A673 (cell line): ENCODE measurements at regions not wholly inside any gene's neighbourhood (a gene's known extent, or its start where the extent isn't known, plus 50 kb on each side); places are given as distances from the start of the nearest gene placed in this dataset.

Experiments used
- BruUV-seq: library from RNA; stranded (reverse); fragments of 400-500 nt; replicated peaks from 2 replicates; lab custom pipeline; 2021; lab: Mats Ljungman, UMichigan
- CTCF ChIA-PET: fragments of 300-600 bp; sonication (Branson Sonifier 250); formaldehyde crosslinking; loops from one replicate; lab custom pipeline; 2022; ENCODE audit warnings: antibody characterized with exemption; lab: Charles Lee
- POLR2A ChIA-PET: fragments of 300-600 bp; sonication (Branson Sonifier 250); formaldehyde crosslinking; loops from one replicate; lab custom pipeline; 2022; ENCODE audit warnings: antibody characterized with exemption; ENCODE audit not compliant: low non-redundant PET; lab: Charles Lee
- DNase-seq: peaks from one replicate; pipeline ENCODE4 v3.0.0-alpha.2; 2015; ENCODE audit warnings: low spot score
- H3K27ac ChIP-seq: fragments of 200-600 bp; sonication (generic); 2 replicates; pipeline ENCODE4 v1.5.1; 2016; ENCODE audit warnings: mixed run types, low read depth, mild to moderate bottlenecking, mixed read lengths, antibody characterized with exemption, low read length; ENCODE audit not compliant: poor library complexity, severe bottlenecking
- H3K27me3 ChIP-seq: fragments of 200-600 bp; sonication (generic); replicated peaks from 2 replicates; pipeline ENCODE4 v1.6.1; 2017; ENCODE audit warnings: mixed run types, low read depth, mild to moderate bottlenecking, mixed read lengths, antibody characterized with exemption, low read length; ENCODE audit not compliant: insufficient read depth, poor library complexity
- H3K36me3 ChIP-seq: fragments of 200-600 bp; sonication (generic); 2 replicates; pipeline ENCODE4 v1.6.1; 2016; ENCODE audit warnings: mixed run types, mild to moderate bottlenecking, mixed read lengths, antibody characterized with exemption, low read length; ENCODE audit not compliant: insufficient read depth, poor library complexity, severe bottlenecking
- H3K4me1 ChIP-seq: fragments of 200-600 bp; sonication (generic); 2 replicates; pipeline ENCODE4 v1.6.1; 2017; ENCODE audit warnings: mixed run types, mild to moderate bottlenecking, mixed read lengths, antibody characterized with exemption, low read length; ENCODE audit not compliant: insufficient read depth, poor library complexity, severe bottlenecking
- H3K4me3 ChIP-seq: fragments of 200-600 bp; sonication (generic); 2 replicates; pipeline ENCODE4 v1.5.1; 2016; ENCODE audit warnings: low read depth, mixed run types, mild to moderate bottlenecking, mixed read lengths, low read length; ENCODE audit not compliant: poor library complexity, severe bottlenecking
- H3K9me3 ChIP-seq: fragments of 200-600 bp; sonication (generic); 2 replicates; pipeline ENCODE4 v1.6.1; 2016; ENCODE audit warnings: mixed run types, low read depth, mild to moderate bottlenecking, mixed read lengths, antibody characterized with exemption, low read length; ENCODE audit not compliant: poor library complexity, severe bottlenecking
- CTCF ChIP-seq: fragments of 300-800, 200-600 bp; sonication (generic); conservative IDR thresholded peaks from 2 replicates; pipeline ENCODE4 v1.5.1; 2017; ENCODE audit warnings: low read depth, mild to moderate bottlenecking, antibody characterized with exemption, low read length, moderate library complexity, mixed read lengths
- EZH2 ChIP-seq: fragments of 200-600 bp; sonication (generic); IDR thresholded peaks from 2 replicates; pipeline ENCODE4 v1.6.1; 2017; ENCODE audit warnings: borderline replicate concordance, low read depth, mild to moderate bottlenecking, mixed read lengths, antibody characterized with exemption, low read length; ENCODE audit not compliant: poor library complexity, severe bottlenecking
- intact Hi-C: fragments of 100-400 bp; cut with micrococcal nuclease; formaldehyde crosslinking; loops from one replicate; pipeline ENCODE4 v1.10.0; 2022; ENCODE audit not compliant: unreplicated experiment

GRCh38 chr2:38473333-38474005, 96.4 kb upstream of the ATL2 start:
- intact Hi-C loops, result no loop called here
- TF ChIP-seq EZH2, result no peak
- TF ChIP-seq CTCF, result no peak
- H3K4me1 ChIP-seq, result peaks cover 12% of the 10 kb centered on the region
- H3K27ac ChIP-seq, result no peak overlapping the region
- ChIA-PET CTCF (no interaction called here), POLR2A (no interaction called here)
- H3K36me3 ChIP-seq, result no peaks in the 10 kb centered on the region
- DNase-seq, result peak; percentile 61
- H3K27me3 ChIP-seq, result no peaks in the 10 kb centered on the region
- H3K9me3 ChIP-seq, result no peaks in the 10 kb centered on the region
- BruUV-seq, result no TSS peak
- H3K4me3 ChIP-seq, result no peak overlapping the region

- H3K27ac ChIP-seq, result no peak overlapping the region
- POLR2A ChIA-PET, result no interaction called here
- no peaks in the 10 kb centered on the region for H3K36me3 ChIP-seq
- no peak overlapping the region for H3K4me3 ChIP-seq
- CTCF ChIA-PET, result no interaction called here
- H3K9me3 ChIP-seq, result no peaks in the 10 kb centered on the region
- BruUV-seq, result no TSS peak
- TF ChIP-seq EZH2 (no peak), CTCF (no peak)
- intact Hi-C loops, result no loop called here
- peaks cover 12% of the 10 kb centered on the region for H3K4me1 ChIP-seq
- no peaks in the 10 kb centered on the region for H3K27me3 ChIP-seq
- no peak for DNase-seq
Measured at GRCh38 chr2:38470115-38470514, 93.0 kb upstream of the ATL2 start.

GRCh38 chr2:38467768-38468455, 90.8 kb upstream of the ATL2 start:
- H3K36me3 ChIP-seq, result no peaks in the 10 kb centered on the region
- CTCF ChIA-PET, result interaction anchor here (0.5 kb wide), 1 partner anchor 1635 kb away, joined by 4 read pairs; no protein-coding TSS in a partner anchor
- no peak overlapping the region for H3K27ac ChIP-seq
- DNase-seq, result no peak
- no peak for TF ChIP-seq EZH2
- no peak for TF ChIP-seq CTCF
- no peaks in the 10 kb centered on the region for H3K27me3 ChIP-seq
- H3K9me3 ChIP-seq, result no peaks in the 10 kb centered on the region
- no TSS peak for BruUV-seq
- intact Hi-C loops, result no loop called here
- no peaks in the 10 kb centered on the region for H3K4me1 ChIP-seq
- POLR2A ChIA-PET, result no interaction called here
- H3K4me3 ChIP-seq, result no peak overlapping the region
